ENCODE measurements at regions not wholly inside any gene's neighbourhood (a gene's known extent, or its start where the extent isn't known, plus 50 kb on each side); places are given as distances from the start of the nearest gene placed in this dataset.

DNA sequence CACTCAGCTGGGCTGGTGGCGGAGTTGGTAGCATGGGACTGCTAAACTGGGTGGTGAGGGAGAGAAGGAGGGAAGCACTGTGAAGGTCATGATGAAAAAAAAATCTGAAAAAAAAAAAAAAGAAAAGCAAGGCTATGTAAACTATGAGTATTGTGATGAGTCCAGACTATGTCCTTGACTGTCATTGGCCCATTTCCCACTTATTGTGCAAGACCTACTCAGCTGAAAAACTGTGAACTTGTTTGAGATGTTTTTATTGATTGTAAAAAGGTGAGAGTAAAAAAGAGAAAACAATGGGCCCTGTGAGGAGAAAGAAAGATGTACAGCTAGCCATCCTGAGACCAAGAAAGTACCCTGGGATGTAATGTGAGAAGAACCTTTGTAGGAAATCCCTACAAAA lies 798.4 kb upstream of the TENM4 start:
- no peak for DNase-seq (ENCODE audit: low read depth)

DNA sequence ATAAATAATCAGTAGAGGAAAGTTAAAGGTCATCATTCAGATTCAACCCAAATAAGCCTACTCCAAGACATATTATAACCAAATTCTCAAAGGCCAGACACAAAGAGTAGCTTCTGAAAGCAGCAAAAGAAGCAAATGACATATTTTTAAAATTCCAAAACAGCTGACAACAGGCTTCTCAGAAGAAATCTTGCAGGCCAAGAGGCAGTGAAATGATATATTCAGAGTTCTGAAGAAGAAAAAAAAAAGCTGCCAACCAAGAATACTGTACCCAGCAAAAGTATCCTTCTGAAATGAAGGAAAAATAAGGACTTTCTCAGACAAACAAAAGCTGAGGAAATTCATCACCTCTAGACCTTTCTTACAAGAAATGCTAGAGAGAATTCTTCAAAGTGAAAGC lies 787.1 kb upstream of the TENM4 start:
- no peak for DNase-seq (ENCODE audit: low read depth)

DNA sequence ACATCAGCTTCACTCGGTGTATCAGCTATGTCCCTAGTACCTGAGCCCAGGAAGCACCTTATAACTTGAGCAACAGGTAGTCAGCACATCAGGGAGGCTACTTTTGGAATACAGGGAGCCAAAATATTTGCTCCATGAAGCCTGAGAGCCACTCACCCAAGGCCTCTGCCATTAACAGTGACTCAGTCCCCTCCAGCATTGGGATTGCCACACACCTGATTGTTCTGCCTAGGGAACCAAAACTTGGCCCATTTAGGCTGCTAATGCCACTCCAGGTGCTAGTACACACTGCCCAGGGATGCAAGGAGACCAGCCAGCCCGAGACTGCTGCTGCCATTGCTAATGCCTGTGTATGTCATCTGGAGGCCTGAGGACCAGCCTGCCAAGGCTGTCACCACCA lies 773.6 kb upstream of the TENM4 start:
- no peak for DNase-seq (ENCODE audit: low read depth)

DNA sequence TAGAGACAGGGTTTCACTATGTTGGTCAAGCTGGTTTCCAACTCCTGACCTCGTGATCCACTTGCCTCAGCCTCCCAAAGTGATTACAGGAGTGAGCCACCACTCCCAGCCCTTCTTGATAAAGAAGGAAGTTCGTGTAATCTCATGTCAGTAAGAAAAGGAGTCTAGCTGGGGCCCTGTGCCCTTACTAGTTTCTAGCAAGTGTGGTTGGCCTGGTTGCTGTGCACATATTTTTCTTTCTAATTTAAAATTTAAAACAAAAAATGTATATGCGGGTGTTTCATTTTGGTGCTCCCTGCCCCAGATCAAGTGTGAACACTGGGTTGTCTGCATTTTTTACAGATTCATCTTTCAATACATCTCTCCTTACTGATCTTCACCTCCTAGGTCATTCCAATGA lies 770.8 kb upstream of the TENM4 start:
- no peak for DNase-seq (ENCODE audit: low read depth)

DNA sequence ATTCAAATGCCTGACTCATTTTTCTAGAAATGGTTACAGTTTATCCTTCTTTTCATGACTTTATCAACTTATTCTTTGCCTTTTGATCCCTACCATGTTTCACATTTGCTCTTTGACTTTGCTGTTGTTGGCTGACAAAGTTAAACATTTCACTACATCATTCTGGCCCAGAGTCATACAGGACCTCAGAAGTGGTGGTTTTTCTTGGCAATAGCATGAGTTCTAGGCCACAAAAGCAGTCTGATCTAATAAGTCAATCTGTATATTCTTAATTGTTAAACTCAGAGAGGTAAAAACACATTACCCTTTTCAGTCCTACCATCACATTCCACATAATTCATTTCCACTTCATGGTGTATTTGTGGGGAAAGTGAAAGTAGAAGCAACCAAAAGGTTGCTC lies 763.2 kb upstream of the TENM4 start:
- DNase-seq (ENCODE audit: low read depth): no peak

DNA sequence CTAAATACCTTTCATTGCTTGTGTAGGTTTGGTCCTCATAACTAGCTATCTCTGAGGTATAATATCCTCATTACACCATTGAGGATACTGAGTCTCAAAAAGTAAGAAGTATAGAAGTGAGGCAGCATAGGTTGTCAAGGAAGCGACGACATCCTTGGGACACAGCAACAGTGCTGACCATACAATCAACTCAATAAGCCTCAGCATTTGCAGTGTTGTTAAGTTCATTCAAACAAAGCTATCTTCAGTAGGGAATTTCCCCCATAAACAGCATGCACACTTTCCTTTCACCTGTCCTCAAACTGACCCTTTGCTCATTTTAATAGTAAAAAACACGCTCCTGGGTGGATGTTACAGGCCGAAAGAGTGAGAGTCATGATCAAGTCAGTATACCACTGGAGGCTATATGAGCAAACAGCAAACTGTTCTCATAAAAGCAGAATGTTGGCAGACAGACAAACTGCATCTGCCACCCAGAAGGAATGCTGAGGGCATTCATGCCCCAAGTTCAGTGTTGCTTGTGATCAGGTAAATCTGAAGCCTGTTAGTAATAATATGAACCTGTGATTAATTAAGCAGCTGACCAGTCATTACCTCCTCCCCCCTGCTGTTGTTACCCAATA lies 756.2 kb upstream of the TENM4 start:
- no peak for DNase-seq (ENCODE audit: low read depth)

DNA sequence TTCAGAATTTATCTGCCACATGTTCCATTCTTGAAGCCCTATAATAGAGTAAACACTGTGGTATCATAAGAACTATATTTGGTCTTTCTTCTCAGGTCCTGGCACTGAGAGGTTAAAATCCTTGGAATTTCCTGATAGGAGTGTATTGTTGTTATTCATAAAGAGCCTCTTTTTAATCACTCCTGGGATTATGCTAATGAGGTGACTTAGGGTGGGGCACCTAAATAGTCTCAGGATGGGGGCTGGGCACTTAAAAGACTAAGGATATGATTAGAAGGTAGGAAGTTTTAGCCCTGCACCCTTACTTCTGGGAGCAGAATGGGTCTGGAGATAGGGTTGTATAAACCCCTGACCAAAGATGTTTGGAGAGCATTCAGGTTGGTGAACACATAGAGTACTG lies 755.2 kb upstream of the TENM4 start:
- DNase-seq (ENCODE audit: low read depth): no peak

DNA sequence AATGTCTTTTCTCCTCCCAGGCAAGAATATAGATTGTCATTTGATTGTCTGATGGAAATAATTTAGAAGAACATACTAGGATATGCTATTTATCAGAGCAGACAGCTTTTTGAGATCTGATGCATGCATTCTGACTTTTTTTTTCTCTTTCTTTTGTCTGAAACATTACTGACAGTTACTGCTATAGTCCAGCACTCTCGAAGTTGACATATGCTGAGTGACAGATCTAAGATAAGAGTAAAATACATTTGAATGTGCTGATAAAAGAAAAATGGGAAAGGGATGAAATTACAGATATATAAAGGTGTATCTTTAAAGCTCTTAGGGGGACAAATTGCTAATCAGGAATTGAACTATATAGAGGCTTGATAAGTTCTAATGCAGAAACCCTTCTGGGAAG lies 753.8 kb upstream of the TENM4 start:
- DNase-seq (ENCODE audit: low read depth): no peak

DNA sequence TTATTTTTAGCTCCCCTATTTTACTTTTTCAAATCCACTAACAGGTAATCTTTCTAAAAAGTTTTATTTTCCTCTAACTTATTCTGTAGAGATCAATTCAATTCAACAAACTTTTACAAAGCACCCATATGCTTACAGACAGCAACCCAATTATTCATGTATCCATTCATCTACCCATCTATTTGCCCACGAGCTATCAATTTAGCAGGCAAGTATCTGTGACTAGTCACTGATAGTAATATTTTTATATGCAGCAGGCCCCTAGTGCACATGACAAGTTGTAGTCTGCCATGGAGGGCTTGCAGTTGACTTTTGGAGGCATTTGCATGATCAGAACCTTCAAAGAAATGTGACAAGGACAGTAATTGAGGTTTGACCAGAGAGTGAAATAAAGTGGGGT lies 753.2 kb upstream of the TENM4 start:
- no peak for DNase-seq (ENCODE audit: low read depth)

DNA sequence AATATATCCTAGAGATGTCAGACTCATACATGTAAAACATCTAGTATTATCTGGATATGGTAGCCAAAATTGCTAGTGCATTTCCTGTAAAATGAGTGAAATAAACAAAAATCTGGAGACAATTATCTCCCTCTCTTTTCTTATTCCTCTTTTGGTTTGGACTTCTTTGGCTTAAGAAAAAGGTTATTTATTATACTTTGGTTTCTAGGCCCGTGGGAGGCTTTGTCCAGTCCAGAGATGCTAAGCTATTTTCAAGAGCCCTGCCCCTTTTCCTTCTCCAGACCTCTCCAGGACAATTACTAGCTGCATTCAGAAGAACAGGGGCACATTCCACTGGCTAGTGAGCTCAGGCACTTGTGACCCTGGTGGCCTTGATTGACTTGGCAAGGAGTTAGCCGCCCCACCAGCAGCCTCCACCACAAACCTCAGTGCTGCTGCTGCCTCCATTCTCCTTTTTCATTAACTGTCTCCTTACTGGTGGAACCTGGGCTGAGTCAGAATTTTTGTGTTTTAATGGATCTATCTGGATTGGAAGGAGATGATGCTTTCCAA lies 747.3 kb upstream of the TENM4 start:
- no peak for DNase-seq (ENCODE audit: low read depth)

DNA sequence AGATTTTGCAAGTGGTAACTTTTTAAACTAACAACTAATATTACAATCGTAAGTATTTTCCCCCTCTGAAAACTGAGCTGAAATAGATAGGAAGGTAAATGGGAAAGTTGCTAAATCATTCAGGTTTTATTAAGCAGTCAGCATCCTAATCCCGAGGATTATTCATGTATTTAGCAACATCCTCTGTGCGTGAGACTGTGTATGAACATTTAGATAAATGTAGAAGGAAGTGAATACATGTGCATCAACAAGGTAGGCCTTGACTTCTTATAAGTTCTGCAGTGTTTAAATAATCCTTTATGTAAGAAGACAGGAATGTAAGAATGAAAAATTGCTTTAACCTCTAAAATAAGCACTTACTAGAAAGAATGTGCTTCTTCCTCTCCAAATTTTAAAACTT lies 745.9 kb upstream of the TENM4 start:
- no peak for DNase-seq (ENCODE audit: low read depth)

DNA sequence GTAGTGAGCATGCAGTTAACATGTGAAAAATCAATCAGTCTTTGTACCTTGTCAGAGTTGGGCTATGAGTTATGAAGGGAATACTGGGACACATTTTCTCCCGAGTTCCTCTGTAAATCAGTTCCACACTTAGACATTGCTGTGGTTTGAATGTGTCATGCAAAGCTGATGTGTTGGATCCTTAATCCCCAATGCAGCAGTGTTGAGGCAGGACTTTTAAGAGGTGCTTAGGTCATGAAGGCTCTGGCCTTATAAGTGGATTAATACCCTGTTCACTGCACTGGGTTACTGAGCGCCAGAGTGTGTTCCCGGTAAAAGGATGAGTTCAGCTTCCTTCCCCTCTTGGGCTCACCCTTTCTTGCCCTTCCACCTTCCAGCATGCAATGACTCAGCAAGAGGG lies 742.1 kb upstream of the TENM4 start:
- no peak for DNase-seq (ENCODE audit: low read depth)

DNA sequence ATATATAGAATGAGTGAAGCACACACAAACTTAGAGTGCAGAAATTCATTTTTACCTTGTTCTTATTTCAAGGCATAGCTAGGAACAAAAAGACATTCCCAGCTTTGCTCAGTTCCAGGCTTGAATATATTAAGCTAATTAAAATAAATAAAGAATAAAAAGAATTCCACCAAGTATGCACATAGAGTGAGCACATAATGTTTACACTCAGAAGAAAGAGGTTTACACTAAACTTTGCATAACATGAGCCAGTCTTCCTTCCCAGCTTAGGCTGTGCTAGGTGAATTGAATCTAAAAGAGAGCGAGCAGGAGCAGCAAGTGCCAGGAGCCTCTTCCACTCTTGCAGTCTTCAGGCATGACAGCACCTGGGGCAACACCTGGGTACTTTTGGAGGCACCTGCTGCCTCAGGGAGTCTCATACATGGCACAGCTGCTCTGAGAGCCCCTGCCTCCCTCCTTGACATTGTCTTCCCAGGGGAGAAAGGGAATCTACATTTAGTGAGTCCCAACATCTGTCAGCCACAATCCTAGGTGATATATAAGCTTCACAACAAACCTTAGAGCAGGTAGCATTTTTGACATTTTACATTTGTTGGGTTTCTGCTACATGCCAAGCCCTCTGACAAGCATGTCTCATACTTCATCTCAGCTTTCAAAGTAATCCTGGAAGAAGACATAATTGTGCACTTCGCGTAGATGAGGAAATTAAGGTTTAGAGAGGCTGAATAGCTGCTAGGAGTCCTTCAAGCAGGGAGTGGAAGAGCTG lies 732.7 kb upstream of the TENM4 start:
- no peak for DNase-seq (ENCODE audit: low read depth)

DNA sequence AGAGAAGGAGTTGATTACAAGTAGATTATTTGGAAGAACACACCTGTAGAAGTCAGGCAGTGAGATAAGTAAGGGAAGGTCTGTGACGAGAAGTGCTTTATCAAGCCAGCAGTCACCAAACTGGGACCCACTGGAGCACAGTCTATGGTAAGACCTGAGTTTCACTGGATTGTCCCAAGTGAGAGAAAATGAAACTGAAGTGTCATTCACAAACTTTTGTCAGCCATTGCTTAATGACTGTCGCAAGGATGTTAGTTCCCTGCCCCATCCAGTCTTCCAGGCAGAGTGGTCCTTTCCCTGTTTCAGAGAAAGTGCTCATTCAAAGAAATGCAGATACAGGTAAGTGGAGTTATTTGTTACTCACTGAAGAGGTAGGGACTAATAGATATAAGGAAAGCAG lies 728.0 kb upstream of the TENM4 start:
- no peak for DNase-seq (ENCODE audit: low read depth)

DNA sequence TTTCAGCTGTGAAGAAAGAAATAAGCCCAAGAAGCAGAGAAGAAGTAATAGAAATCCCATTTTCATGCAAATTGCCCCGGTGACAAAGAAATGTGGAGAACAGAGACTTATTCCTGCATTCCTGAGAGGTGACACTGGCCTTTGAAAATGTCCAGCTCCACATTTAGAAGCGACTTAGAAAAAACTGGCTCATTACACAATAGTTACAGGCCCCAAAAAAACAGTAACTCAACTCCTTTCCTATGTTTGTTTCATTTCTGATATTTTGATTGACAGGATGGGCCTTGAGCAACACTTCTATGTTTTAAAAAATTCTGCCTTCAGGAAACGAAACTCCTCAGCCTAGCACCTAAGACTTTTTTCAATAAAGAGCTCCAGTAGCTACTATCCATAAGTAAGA lies 726.9 kb upstream of the TENM4 start:
- DNase-seq (ENCODE audit: low read depth): no peak

DNA sequence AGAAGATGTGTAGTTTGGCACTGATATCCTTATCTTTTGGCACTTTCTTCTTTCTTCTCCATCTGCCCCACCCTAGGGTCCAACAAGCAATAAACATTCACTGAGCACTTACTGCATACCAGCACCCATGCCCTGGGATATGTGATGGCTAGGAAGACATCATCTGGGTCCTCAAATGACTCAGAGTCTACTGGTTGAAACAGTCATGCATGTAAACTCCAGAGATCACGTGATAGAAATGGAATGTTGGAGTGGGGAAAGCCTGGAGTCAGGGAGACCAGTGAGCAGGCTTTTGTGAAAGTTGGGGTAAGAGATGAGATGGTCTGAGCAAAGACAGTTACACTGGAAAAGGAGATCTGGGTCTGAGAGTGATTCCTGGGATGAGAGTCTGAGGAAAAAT lies 724.9 kb upstream of the TENM4 start:
- no peak for DNase-seq (ENCODE audit: low read depth)

DNA sequence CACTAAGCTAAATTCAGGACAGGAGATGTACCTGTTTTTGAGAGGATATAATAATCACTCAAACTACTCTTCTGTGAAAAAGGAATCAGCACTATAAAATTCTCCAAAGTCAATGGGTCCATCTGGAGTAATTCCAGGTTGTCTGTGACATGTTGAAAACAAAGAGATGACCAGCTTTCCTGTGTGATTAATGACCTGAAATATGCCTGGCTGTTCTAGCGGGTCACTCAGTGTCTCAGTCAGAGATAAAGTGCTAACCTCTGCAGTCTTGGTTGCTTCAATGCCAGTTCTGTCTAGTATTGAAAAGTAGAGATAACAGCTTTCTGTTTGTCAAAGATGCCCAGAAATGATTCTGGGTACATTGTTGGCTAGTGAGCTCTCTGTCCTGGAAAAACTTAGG lies 722.6 kb upstream of the TENM4 start:
- DNase-seq (ENCODE audit: low read depth): no peak

DNA sequence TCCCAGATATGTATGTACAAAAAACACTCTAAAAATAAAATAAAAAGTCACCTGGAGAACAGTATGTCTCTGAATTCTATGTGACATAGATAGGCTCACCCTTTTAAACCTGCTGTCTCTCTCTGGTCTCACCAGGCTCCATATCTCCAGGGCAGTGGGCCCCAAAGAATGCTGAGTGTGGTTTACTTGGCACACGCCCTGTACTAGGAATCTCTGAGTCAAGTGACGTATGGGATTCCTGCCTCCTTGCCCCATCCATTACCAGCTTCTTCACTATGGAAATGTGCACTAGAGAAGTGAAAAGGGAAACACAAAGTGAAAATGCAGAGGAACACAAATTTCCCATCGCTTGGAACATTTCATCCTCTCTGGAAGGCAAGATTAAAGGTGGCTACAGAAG lies 722.2 kb upstream of the TENM4 start:
- DNase-seq (ENCODE audit: low read depth): no peak

DNA sequence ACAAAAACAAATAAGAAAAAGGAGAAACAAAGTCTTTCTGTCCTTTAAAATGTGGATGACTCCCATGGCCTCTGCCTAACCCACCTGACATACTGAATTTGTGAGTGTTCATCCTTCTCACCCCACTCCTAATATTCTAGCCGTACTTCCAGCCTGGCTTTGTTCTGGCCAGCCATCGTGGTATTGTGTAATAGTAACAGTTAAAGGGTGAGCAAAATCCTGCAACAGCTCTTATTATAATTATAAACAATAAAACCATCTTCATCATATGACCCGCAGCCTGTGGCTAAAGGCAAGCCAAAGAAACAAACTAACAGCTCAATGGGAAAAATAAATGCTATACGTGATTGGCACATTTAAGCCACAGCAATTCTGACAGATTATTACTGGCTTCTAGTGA lies 721.6 kb upstream of the TENM4 start:
- no peak for DNase-seq (ENCODE audit: low read depth)

DNA sequence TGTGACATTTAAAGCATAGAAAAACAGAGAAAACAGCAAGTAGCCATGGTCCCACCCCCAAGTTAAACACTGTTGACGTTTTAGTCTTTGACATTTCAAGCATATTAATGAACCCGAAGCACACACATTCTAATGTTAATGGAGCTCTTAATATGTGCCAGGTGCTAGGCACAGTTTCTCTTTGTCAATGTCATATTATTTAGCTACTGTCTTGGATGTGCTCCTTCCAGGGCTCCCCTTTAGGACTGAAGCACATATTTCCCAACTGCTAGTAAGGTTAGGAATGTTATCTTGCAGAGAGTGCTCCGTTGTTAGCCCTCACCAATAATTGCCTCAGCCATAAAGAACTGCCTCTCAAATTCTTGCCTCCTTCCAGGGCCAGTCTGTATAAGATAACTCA lies 716.6 kb upstream of the TENM4 start:
- no peak for DNase-seq (ENCODE audit: low read depth)

DNA sequence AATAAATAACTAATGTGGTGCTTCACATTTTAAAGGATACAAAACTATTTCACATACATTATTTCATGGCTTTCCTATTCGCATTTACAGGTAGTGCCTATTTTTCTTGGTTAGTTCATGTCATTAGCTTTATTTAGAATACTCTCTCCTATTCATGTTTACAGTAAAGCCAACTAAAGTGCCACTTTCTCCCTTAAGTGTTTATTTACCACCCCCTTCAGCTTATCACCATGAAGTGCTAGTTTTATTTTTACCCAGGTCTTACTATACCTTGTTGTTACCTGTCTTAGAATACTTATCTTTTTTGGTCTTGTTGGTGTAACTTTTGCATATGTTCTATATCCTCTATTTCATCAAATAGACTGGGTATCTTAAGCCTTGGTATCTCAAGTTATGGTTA lies 715.2 kb upstream of the TENM4 start:
- no peak for DNase-seq (ENCODE audit: low read depth)

DNA sequence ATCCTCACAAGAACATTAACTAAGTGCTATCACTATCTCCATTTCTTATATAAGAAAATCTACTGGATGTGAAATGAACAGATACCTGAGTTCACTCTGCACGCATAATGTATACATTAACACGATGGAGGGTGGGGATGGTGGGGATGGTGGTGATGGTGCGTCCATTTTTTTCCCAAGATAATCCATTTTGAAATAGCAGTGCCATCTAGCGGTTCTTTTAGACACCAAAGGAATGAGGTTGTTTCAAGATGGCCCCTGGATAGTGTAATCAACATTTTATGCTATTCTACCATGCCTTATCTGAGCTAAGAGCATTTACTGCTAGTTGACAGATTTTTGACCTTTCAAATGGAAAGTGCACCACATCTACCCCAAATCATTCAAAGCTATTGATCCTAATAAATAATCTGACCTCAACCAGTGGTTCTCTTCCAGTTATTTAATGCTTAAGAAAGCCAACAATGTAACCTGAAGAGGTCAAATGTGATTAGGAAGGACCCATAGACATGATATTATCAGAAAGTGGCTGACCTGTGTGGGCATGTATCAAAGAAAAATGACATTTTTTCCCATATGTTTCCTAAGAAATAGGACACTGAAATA lies 714.7 kb upstream of the TENM4 start:
- no peak for DNase-seq (ENCODE audit: low read depth)

DNA sequence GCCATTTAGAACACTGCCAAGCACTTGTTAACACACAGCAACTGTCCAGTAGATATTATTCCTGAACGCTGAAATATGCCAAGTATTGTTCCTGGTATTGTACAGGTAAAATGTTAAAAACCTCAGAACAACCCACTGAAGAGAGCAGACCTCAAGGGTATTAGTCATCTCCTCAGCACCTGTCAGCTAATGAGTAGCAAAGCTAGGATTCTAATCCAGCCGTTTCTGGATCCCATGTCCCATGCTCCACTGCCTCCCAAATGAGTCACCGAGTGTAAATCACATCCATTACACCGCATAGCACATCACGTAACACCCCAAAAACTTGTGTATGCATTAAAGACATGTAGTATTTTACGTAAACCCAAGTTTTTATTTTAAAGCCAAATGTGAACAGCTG lies 705.4 kb upstream of the TENM4 start:
- no peak for DNase-seq (ENCODE audit: low read depth)
